ENCODE measurements at regions not wholly inside any gene's neighbourhood (a gene's known extent, or its start where the extent isn't known, plus 50 kb on each side); places are given as distances from the start of the nearest gene placed in this dataset.

- TF ChIP-seq JUND (IDR thresholded peaks at IDR 0.05): no peak
- DNase-seq (ENCODE audit: low spot score): no peak
These were observed 900.5 kb downstream of the EPHA3 start for GRCh38 chr3:90007778-90008499.

GRCh38 chr3:90010341-90010740 lies 902.9 kb downstream of the EPHA3 start:
- DNase-seq (ENCODE audit: low spot score): no peak
- Histone ChIP-seq H3K36me3 (ENCODE audit: control insufficient read depth in 4 of 4, insufficient read depth in 3 of 4, low read depth in 1 of 4, low read length in 3 of 4) (no peaks in the 10 kb centered on the region), H3K27me3 (ENCODE audit: control insufficient read depth in 4 of 4, insufficient read depth in 4 of 4, low read length in 3 of 4) (no peaks in the 10 kb centered on the region), H3K9me3 (ENCODE audit: control insufficient read depth in 4 of 4, low read length in 3 of 4) (no peaks in the 10 kb centered on the region), H3K9ac (ENCODE audit: low read depth in 1 of 2, low read length in 2 of 2) (no peak overlapping the region), H3K4me3 (ENCODE audit: low read depth in 1 of 3, low read length in 3 of 3) (no peak overlapping the region), H3K27ac (ENCODE audit: low read depth in 1 of 2, low read length in 2 of 2) (no peak overlapping the region), H3K4me1 (ENCODE audit: control insufficient read depth in 4 of 4, insufficient read depth in 4 of 4, low read length in 3 of 4) (no peaks in the 10 kb centered on the region)
- WGBS: 47% methylated on average over 3 of the region's 3 CpGs
- TF ChIP-seq CTCF (IDR thresholded peaks at IDR 0.05; ENCODE audit: low read depth, low read length, missing input control) (no peak), HNF4G (IDR thresholded peaks at IDR 0.05) (no peak), GABPA (IDR thresholded peaks at IDR 0.05 in 1 of 2, conservative IDR thresholded peaks at IDR 0.05 in 1 of 2) (no peak), EGR1 (IDR thresholded peaks at IDR 0.05; ENCODE audit: low read depth in 2 of 2) (no peak), TAF1 (conservative IDR thresholded peaks at IDR 0.05) (no peak), SP1 (IDR thresholded peaks at IDR 0.05) (no peak), RXRA (IDR thresholded peaks at IDR 0.05) (no peak), ATF3 (IDR thresholded peaks at IDR 0.05) (no peak), ZBTB33 (IDR thresholded peaks at IDR 0.05) (no peak), JUND (IDR thresholded peaks at IDR 0.05) (no peak), NR2F2 (IDR thresholded peaks at IDR 0.05) (no peak), FOXA1 (IDR thresholded peaks at IDR 0.05) (no peak), HNF4A (conservative IDR thresholded peaks at IDR 0.05) (no peak), YY1 (IDR thresholded peaks at IDR 0.05) (no peak), RAD21 (IDR thresholded peaks at IDR 0.05) (no peak)

More at GRCh38 chr3:90007778-90008499, 900.5 kb downstream of the EPHA3 start:
- no peaks in the 10 kb centered on the region for H3K4me1 ChIP-seq (ENCODE audit: control insufficient read depth in 4 of 4, insufficient read depth in 4 of 4, low read length in 3 of 4)
- no peak overlapping the region for H3K9ac ChIP-seq (ENCODE audit: low read depth in 1 of 2, low read length in 2 of 2)
- no peak overlapping the region for H3K4me3 ChIP-seq (ENCODE audit: low read depth in 1 of 3, low read length in 3 of 3)
- no peaks in the 10 kb centered on the region for H3K36me3 ChIP-seq (ENCODE audit: control insufficient read depth in 4 of 4, insufficient read depth in 3 of 4, low read depth in 1 of 4, low read length in 3 of 4)
- no peak overlapping the region for H3K27ac ChIP-seq (ENCODE audit: low read depth in 1 of 2, low read length in 2 of 2)
- H3K9me3 ChIP-seq (ENCODE audit: control insufficient read depth in 4 of 4, low read length in 3 of 4): no peaks in the 10 kb centered on the region
- 51% methylated on average over 3 of the region's 3 CpGs for WGBS
- no peaks in the 10 kb centered on the region for H3K27me3 ChIP-seq (ENCODE audit: control insufficient read depth in 4 of 4, insufficient read depth in 4 of 4, low read length in 3 of 4)

GRCh38 chr3:90011131-90011530 lies 903.7 kb downstream of the EPHA3 start:
- Histone ChIP-seq H3K36me3 (ENCODE audit: control insufficient read depth in 4 of 4, insufficient read depth in 3 of 4, low read depth in 1 of 4, low read length in 3 of 4) (no peaks in the 10 kb centered on the region), H3K9ac (ENCODE audit: low read depth in 1 of 2, low read length in 2 of 2) (no peak overlapping the region), H3K4me1 (ENCODE audit: control insufficient read depth in 4 of 4, insufficient read depth in 4 of 4, low read length in 3 of 4) (no peaks in the 10 kb centered on the region), H3K27me3 (ENCODE audit: control insufficient read depth in 4 of 4, insufficient read depth in 4 of 4, low read length in 3 of 4) (no peaks in the 10 kb centered on the region), H3K27ac (ENCODE audit: low read depth in 1 of 2, low read length in 2 of 2) (no peak overlapping the region), H3K9me3 (ENCODE audit: control insufficient read depth in 4 of 4, low read length in 3 of 4) (no peaks in the 10 kb centered on the region), H3K4me3 (ENCODE audit: low read depth in 1 of 3, low read length in 3 of 3) (no peak overlapping the region)
- WGBS: 44% methylated on average over 5 of the region's 5 CpGs
- no peak for DNase-seq (ENCODE audit: low spot score)
- TF ChIP-seq NR2F2 (IDR thresholded peaks at IDR 0.05) (no peak), JUND (IDR thresholded peaks at IDR 0.05) (no peak), MAX (IDR thresholded peaks at IDR 0.05) (no peak), EGR1 (IDR thresholded peaks at IDR 0.05; ENCODE audit: low read depth in 2 of 2) (no peak), SP1 (IDR thresholded peaks at IDR 0.05) (no peak), GABPA (IDR thresholded peaks at IDR 0.05 in 1 of 2, conservative IDR thresholded peaks at IDR 0.05 in 1 of 2) (no peak), REST (IDR thresholded peaks at IDR 0.05) (no peak), HNF4A (conservative IDR thresholded peaks at IDR 0.05) (no peak), FOXA2 (IDR thresholded peaks at IDR 0.05) (no peak), FOXA1 (IDR thresholded peaks at IDR 0.05) (no peak)
